HepG2 (cell line): ENCODE measurements at regions not wholly inside any gene's neighbourhood (a gene's known extent, or its start where the extent isn't known, plus 50 kb on each side); places are given as distances from the start of the nearest gene placed in this dataset.

Experiments used
- ATAC-seq: fragments of 200-7000 bp; cut with Tn5 transposase; 3 replicates; pipeline ENCODE4 v1.9.1; 2020; ENCODE audit warnings: mild to moderate bottlenecking, moderate library complexity
- BruUV-seq: library from RNA; stranded (reverse); fragments of 400-500 nt; replicated peaks from 2 replicates; lab custom pipeline; 2021; lab: Mats Ljungman, UMichigan
- CTCF ChIA-PET: fragments of 300-600 bp; formaldehyde crosslinking; extraction: SDS; loops from one replicate; lab custom pipeline; 2021; ENCODE audit warnings: low total read pairs, inconsistent platforms, low intra/inter-chr PET ratio; lab: Yijun Ruan, JAX
- POLR2A ChIA-PET: fragments of 350-600 bp; sonication (Branson Sonifier 250); formaldehyde crosslinking; loops from one replicate; lab custom pipeline; 2020; ENCODE audit warnings: antibody characterized with exemption, inconsistent platforms; lab: Yijun Ruan, JAX
- DNase-seq: peaks from one replicate; pipeline ENCODE4 v3.0.0-alpha.2; 2015; ENCODE audit warnings: low spot score
- FAIRE-seq: peaks from 3 replicates; lab custom pipeline; 2011; peaks lifted over from hg19 to GRCh38; lab: Jason Lieb, UNC
- H2AFZ ChIP-seq: one replicate; pipeline ENCODE4 v1.6.1; 2011; ENCODE audit warnings: low read length, inconsistent platforms
- H3K27ac ChIP-seq: fragments of 300-600 bp; 3 replicates; pipeline ENCODE4 v1.8.0; 2011; ENCODE audit warnings: mixed run types, mild to moderate bottlenecking, mixed read lengths, low read length, inconsistent platforms; ENCODE audit not compliant: insufficient read depth; ENCODE audit errors: extremely low read length
- H3K27me3 ChIP-seq, 2 experiments: fragments of 200-600 bp in 1 of 2; 2 replicates in 1 of 2; 3 replicates in 1 of 2; pipeline versions ENCODE4 v1.6.0 to v1.8.0; 2011; ENCODE audit warnings: low read length in 2 of 2, mild to moderate bottlenecking in 2 of 2, moderate library complexity in 2 of 2, inconsistent platforms in 1 of 2; ENCODE audit not compliant: insufficient read depth in 2 of 2, control insufficient read depth in 1 of 2
- H3K36me3 ChIP-seq, 2 experiments: fragments of 200-600 bp in 1 of 2; replicated peaks in 1 of 2; 2 replicates in 1 of 2; 3 replicates in 1 of 2; pipeline versions ENCODE4 v1.5.1 to v1.8.0; 2011; ENCODE audit warnings: low read length in 2 of 2, inconsistent platforms in 1 of 2; ENCODE audit not compliant: insufficient read depth in 2 of 2, control insufficient read depth in 1 of 2
- H3K4me1 ChIP-seq: 2 replicates; pipeline ENCODE4 v1.5.1; 2012; ENCODE audit warnings: low read length, inconsistent platforms; ENCODE audit not compliant: insufficient read depth
- H3K4me2 ChIP-seq: 2 replicates; pipeline ENCODE4 v1.6.0; 2011; ENCODE audit warnings: low read depth, low read length, inconsistent platforms
- H3K4me3 ChIP-seq, 3 experiments: fragments of 200-600 bp in 1 of 3; sonication (generic), shearing (Covaris generic) in 1 of 3; replicated peaks in 1 of 3; 2 replicates each; pipeline ENCODE4 v1.5.1; 2011 to 2016; ENCODE audit warnings: low read length in 3 of 3, inconsistent platforms in 2 of 3, low read depth in 2 of 3, mild to moderate bottlenecking in 2 of 3, control low read depth in 1 of 3, mixed read lengths in 1 of 3; ENCODE audit not compliant: insufficient read depth in 1 of 3
- H3K79me2 ChIP-seq: one replicate; pipeline ENCODE4 v1.6.1; 2011; ENCODE audit warnings: low read length, inconsistent platforms; ENCODE audit not compliant: insufficient read depth
- H3K9ac ChIP-seq: 2 replicates; pipeline ENCODE4 v1.6.0; 2011; ENCODE audit warnings: mild to moderate bottlenecking, low read depth, low read length, inconsistent platforms; ENCODE audit not compliant: insufficient read depth
- H3K9me3 ChIP-seq: 2 replicates; pipeline ENCODE4 v1.5.1; 2012; ENCODE audit warnings: mild to moderate bottlenecking, low read length
- H4K20me1 ChIP-seq: 2 replicates; pipeline ENCODE4 v1.6.0; 2011; ENCODE audit warnings: inconsistent platforms, mild to moderate bottlenecking, low read length, moderate library complexity; ENCODE audit not compliant: insufficient read depth
- CSRNP1 ChIP-seq: sonication (generic); formaldehyde crosslinking; IDR thresholded peaks from 2 replicates; pipeline ENCODE4 v1.8.1; 2023; ENCODE audit warnings: mild to moderate bottlenecking, missing genetic modification reagents
- NFATC3 ChIP-seq: sonication (generic); formaldehyde crosslinking; IDR thresholded peaks from 2 replicates; pipeline ENCODE4 v1.5.1; 2020; ENCODE audit warnings: mild to moderate bottlenecking, missing genetic modification reagents
- SMAD9 ChIP-seq: sonication (generic); formaldehyde crosslinking; IDR thresholded peaks from 2 replicates; pipeline ENCODE4 v1.5.1; 2020; ENCODE audit warnings: mild to moderate bottlenecking, missing genetic modification reagents
- YY1 ChIP-seq: IDR thresholded peaks from 2 replicates; pipeline ENCODE4 v1.6.1; 2011; ENCODE audit warnings: low read length, low read depth, moderate library complexity, mild to moderate bottlenecking; ENCODE audit not compliant: insufficient read depth, insufficient replicate concordance
- ZBED4 ChIP-seq: sonication (generic); formaldehyde crosslinking; IDR thresholded peaks from 2 replicates; pipeline ENCODE4 v1.4.0; 2020; ENCODE audit warnings: missing genetic modification reagents, borderline replicate concordance
- ZNF207 ChIP-seq: fragments of 450-650 bp; IDR thresholded peaks from 2 replicates; pipeline ENCODE4 v1.6.1; 2016; ENCODE audit warnings: antibody characterized with exemption, borderline replicate concordance
- in situ Hi-C: cut with HindIII; loops from 2 replicates; pipeline ENCODE4 v1.10.0; 2017; ENCODE audit warnings: low pct_unique_long_range_greater_than_20kb; ENCODE audit not compliant: extremely low pct_ligation_motif_present
- intact Hi-C: fragments of 100-400 bp; cut with micrococcal nuclease; formaldehyde crosslinking; loops from one replicate; pipeline ENCODE4 v1.10.0; 2022; ENCODE audit not compliant: unreplicated experiment

- Histone ChIP-seq H3K4me1 (no peaks in the 10 kb centered on the region), H3K9ac (no peak overlapping the region), H3K36me3 (no peaks in the 10 kb centered on the region), H3K27me3 (no peaks in the 10 kb centered on the region), H4K20me1 (no peaks in the 10 kb centered on the region), H3K27ac (no peak overlapping the region), H3K4me3 (no peak overlapping the region), H3K79me2 (no peaks in the 10 kb centered on the region), H3K4me2 (no peak overlapping the region), H3K9me3 (peaks cover 32% of the 10 kb centered on the region), H2AFZ (no peak overlapping the region)
- ChIA-PET POLR2A (no interaction called here), CTCF (no interaction called here)
- in situ Hi-C loops: no loop called here
- BruUV-seq: no TSS peak
- ATAC-seq (no peak), FAIRE-seq (no peak), DNase-seq (no peak)
- no peak for TF ChIP-seq ZNF207
- TF ChIP-seq NFATC3 (CRISPR knock-in tag): no peak
- TF ChIP-seq ZBED4: no peak
- no peak for TF ChIP-seq SMAD9 (CRISPR knock-in tag)
- TF ChIP-seq YY1: no peak
- TF ChIP-seq CSRNP1 (CRISPR knock-in tag): no peak
- intact Hi-C loops: no loop called here
Measured at GRCh38 chr1:88434836-88435235, 249.2 kb upstream of the PKN2 start.
